ENCODE measurements at regions not wholly inside any gene's neighbourhood (a gene's known extent, or its start where the extent isn't known, plus 50 kb on each side); places are given as distances from the start of the nearest gene placed in this dataset.

DNA sequence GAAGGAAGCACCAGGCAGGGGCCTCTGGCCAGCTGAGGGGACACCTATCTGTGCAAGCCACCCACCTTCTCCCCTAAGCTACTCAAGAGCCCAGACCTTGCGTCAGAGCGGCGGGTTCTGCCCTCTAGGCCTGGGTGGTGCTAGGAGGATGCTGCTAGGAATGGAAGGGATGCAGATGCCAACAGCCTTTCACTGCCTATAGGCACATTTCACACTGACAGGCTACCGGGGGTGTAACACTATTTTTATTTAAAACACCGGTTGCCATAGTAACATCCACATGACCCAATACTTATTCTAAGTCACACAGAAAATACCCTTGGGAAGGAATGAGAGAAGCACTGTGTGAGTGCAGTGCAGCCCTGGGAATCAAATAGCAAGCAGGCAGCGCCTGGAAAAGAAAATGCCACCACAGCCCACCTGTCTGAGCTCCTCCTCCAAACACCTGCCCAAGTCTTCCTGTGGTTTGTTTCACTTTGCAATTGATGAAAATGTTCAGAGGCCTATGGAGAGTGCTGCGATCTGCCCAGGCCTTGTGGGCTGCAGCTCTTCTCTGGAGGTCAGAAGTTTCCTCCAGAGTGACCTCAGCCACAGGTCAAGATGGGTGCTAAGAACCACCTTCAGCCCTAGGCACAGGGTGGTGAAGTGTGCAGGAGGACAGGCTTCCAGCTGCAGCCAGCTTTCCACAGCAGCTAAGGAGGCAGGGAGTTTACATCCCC lies 113.5 kb upstream of the TOPAZ1 start:
- no peaks in the 10 kb centered on the region for H3K9me3 Mint-ChIP-seq
- peaks cover 19% of the 10 kb centered on the region for H3K27me3 Mint-ChIP-seq (ENCODE audit: insufficient read depth)
- WGBS, 2 experiments (ENCODE audit: insufficient coverage in 1 of 2, insufficient read length in 1 of 2), result 68 to 79% methylated on average over 4 to 7 of the region's 7 CpGs
- H3K4me1 Mint-ChIP-seq, result no peaks in the 10 kb centered on the region
- H3K36me3 ChIP-seq (ENCODE audit: control insufficient read depth, insufficient read depth, low read length), result no peaks in the 10 kb centered on the region
- peak overlapping the region; percentile 16 for H3K27ac ChIP-seq (ENCODE audit: low read depth, low read length)
- H3K4me1 ChIP-seq (ENCODE audit: control insufficient read depth, insufficient read depth, low read length), result no peaks in the 10 kb centered on the region
- peaks cover 16% of the 10 kb centered on the region for H3K27me3 ChIP-seq (ENCODE audit: control insufficient read depth, insufficient read depth, low read length, poor library complexity, severe bottlenecking)
- no peak overlapping the region for H3K4me3 ChIP-seq (ENCODE audit: low read length)
- H3K9me3 ChIP-seq (ENCODE audit: control insufficient read depth, low read length), result no peaks in the 10 kb centered on the region
- H3K9ac ChIP-seq (ENCODE audit: extremely low read depth, low read length, poor library complexity, severe bottlenecking), result no peak overlapping the region
- DNase-seq, result peak; percentile 43
- H3K36me3 Mint-ChIP-seq (ENCODE audit: low read depth), result no peaks in the 10 kb centered on the region
- H3K27ac Mint-ChIP-seq, result no peak overlapping the region
- TF ChIP-seq, protein P1, sequence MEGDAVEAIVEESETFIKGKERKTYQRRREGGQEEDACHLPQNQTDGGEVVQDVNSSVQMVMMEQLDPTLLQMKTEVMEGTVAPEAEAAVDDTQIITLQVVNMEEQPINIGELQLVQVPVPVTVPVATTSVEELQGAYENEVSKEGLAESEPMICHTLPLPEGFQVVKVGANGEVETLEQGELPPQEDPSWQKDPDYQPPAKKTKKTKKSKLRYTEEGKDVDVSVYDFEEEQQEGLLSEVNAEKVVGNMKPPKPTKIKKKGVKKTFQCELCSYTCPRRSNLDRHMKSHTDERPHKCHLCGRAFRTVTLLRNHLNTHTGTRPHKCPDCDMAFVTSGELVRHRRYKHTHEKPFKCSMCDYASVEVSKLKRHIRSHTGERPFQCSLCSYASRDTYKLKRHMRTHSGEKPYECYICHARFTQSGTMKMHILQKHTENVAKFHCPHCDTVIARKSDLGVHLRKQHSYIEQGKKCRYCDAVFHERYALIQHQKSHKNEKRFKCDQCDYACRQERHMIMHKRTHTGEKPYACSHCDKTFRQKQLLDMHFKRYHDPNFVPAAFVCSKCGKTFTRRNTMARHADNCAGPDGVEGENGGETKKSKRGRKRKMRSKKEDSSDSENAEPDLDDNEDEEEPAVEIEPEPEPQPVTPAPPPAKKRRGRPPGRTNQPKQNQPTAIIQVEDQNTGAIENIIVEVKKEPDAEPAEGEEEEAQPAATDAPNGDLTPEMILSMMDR (conservative IDR thresholded peaks at IDR 0.05), result no peak
- no peak overlapping the region for H3K4me3 Mint-ChIP-seq

- H3K27ac Mint-ChIP-seq, result no peak overlapping the region
- 86 to 92% methylated on average over 3 to 4 of the region's 4 CpGs for WGBS, 2 experiments (ENCODE audit: insufficient coverage in 1 of 2, insufficient read length in 1 of 2)
- Histone ChIP-seq H3K27me3 (ENCODE audit: control insufficient read depth, insufficient read depth, low read length, poor library complexity, severe bottlenecking) (peaks cover 28% of the 10 kb centered on the region), H3K9me3 (ENCODE audit: control insufficient read depth, low read length) (no peaks in the 10 kb centered on the region), H3K27ac (ENCODE audit: low read depth, low read length) (no peak overlapping the region), H3K4me3 (ENCODE audit: low read length) (no peak overlapping the region), H3K4me1 (ENCODE audit: control insufficient read depth, insufficient read depth, low read length) (no peaks in the 10 kb centered on the region), H3K36me3 (ENCODE audit: control insufficient read depth, insufficient read depth, low read length) (no peaks in the 10 kb centered on the region), H3K9ac (ENCODE audit: extremely low read depth, low read length, poor library complexity, severe bottlenecking) (no peak overlapping the region)
- TF ChIP-seq, protein P1 (conservative IDR thresholded peaks at IDR 0.05), result no peak
- no peak for DNase-seq
- peaks cover 24% of the 10 kb centered on the region for H3K27me3 Mint-ChIP-seq (ENCODE audit: insufficient read depth)
- no peak overlapping the region for H3K4me3 Mint-ChIP-seq
- H3K4me1 Mint-ChIP-seq, result no peaks in the 10 kb centered on the region
- no peaks in the 10 kb centered on the region for H3K9me3 Mint-ChIP-seq
- no peaks in the 10 kb centered on the region for H3K36me3 Mint-ChIP-seq (ENCODE audit: low read depth)
Measured at GRCh38 chr3:44130249-44130648, 111.4 kb upstream of the TOPAZ1 start.

- H3K9ac ChIP-seq (ENCODE audit: extremely low read depth, low read length, poor library complexity, severe bottlenecking), result no peak overlapping the region
- no peaks in the 10 kb centered on the region for H3K9me3 Mint-ChIP-seq
- no peaks in the 10 kb centered on the region for H3K4me1 Mint-ChIP-seq
- 91 to 98% methylated on average over 4 of the region's 4 CpGs for WGBS, 2 experiments (ENCODE audit: insufficient coverage in 1 of 2, insufficient read length in 1 of 2)
- no peak overlapping the region for H3K4me3 ChIP-seq (ENCODE audit: low read length)
- H3K36me3 Mint-ChIP-seq (ENCODE audit: low read depth), result no peaks in the 10 kb centered on the region
- no peak for DNase-seq
- H3K4me3 Mint-ChIP-seq, result no peak overlapping the region
- H3K27ac Mint-ChIP-seq, result no peak overlapping the region
- no peaks in the 10 kb centered on the region for H3K4me1 ChIP-seq (ENCODE audit: control insufficient read depth, insufficient read depth, low read length)
- no peaks in the 10 kb centered on the region for H3K36me3 ChIP-seq (ENCODE audit: control insufficient read depth, insufficient read depth, low read length)
- no peak overlapping the region for H3K27ac ChIP-seq (ENCODE audit: low read depth, low read length)
- TF ChIP-seq, protein P1 (conservative IDR thresholded peaks at IDR 0.05), result no peak
- H3K27me3 Mint-ChIP-seq (ENCODE audit: insufficient read depth), result peaks cover 35% of the 10 kb centered on the region
- no peaks in the 10 kb centered on the region for H3K9me3 ChIP-seq (ENCODE audit: control insufficient read depth, low read length)
- peaks cover 35% of the 10 kb centered on the region for H3K27me3 ChIP-seq (ENCODE audit: control insufficient read depth, insufficient read depth, low read length, poor library complexity, severe bottlenecking)
Measured at GRCh38 chr3:44132061-44132460, 109.6 kb upstream of the TOPAZ1 start.
